Right lobe of liver (tissue), 6 donors: ENCODE measurements at regions not wholly inside any gene's neighbourhood (a gene's known extent, or its start where the extent isn't known, plus 50 kb on each side); places are given as distances from the start of the nearest gene placed in this dataset.

Source experiments
- ATAC-seq, 4 donors: fragments of 200-7000 bp; cut with Tn5 transposase; one replicate each; pipeline ENCODE4 v1.9.1; 2020; ENCODE audit warnings: mild to moderate bottlenecking in 4 of 4, moderate library complexity in 4 of 4
- DNase-seq, 3 donors: peaks; one replicate each; pipeline ENCODE4 v3.0.0-alpha.2; 2020
- H3K27ac ChIP-seq, 3 donors: fragments of 200-600 bp; one replicate each; pipeline ENCODE4 v1.8.0; 2022
- H3K27me3 ChIP-seq, 2 donors: fragments of 200-600 bp; one replicate each; pipeline ENCODE4 v1.8.0; 2022
- H3K36me3 ChIP-seq, 4 donors: fragments of 200-600 bp; sonication (generic) in 1 of 4; one replicate each; pipeline versions ENCODE4 v1.5.1 to v1.8.0; 2017 to 2022; ENCODE audit warnings: control low read depth in 1 of 4
- H3K4me1 ChIP-seq, 4 donors: fragments of 200-600 bp; sonication (generic) in 1 of 4; one replicate each; pipeline versions ENCODE4 v1.5.1 to v1.8.0; 2017 to 2022; ENCODE audit warnings: control low read depth in 1 of 4
- H3K4me3 ChIP-seq, 3 donors: fragments of 200-600 bp; one replicate each; pipeline ENCODE4 v1.8.0; 2022
- H3K9me3 ChIP-seq, 4 donors: fragments of 200-600 bp; sonication (generic) in 1 of 4; one replicate each; pipeline versions ENCODE4 v1.5.1 to v1.8.0; 2017 to 2022; ENCODE audit warnings: control low read depth in 1 of 4
- CTCF ChIP-seq, 4 donors: fragments of 200-600 bp in 3 of 4; fragments of 450-650 bp in 1 of 4; IDR thresholded peaks; one replicate each; pipeline versions ENCODE4 v1.5.1 to v1.8.0; 2016 to 2022; ENCODE audit warnings: antibody characterized with exemption in 4 of 4, mild to moderate bottlenecking in 2 of 4
- POLR2A ChIP-seq: fragments of 450-650 bp; IDR thresholded peaks from one replicate; pipeline ENCODE4 v1.6.1; 2017; ENCODE audit warnings: antibody characterized with exemption, mild to moderate bottlenecking
- WGBS: methylation state at CpG from one replicate; pipeline ENCODE4 v1.1.6; 2018; ENCODE audit warnings: low coverage, low lambda C conversion rate; ENCODE audit not compliant: insufficient coverage; ENCODE audit errors: missing lambda C conversion rate; 5-methylcytosine and 5-hydroxymethylcytosine counted together
- intact Hi-C, 2 donors: fragments of 100-400 bp; cut with DNase I; formaldehyde crosslinking; loops; one replicate each; pipeline versions ENCODE4 v1.11.2 to v1.14.1; 2022
- donor health status: DM: no; HTN: yes; CAD: no.
- donor health status: DM: no; HTN: no; CAD: no.
- donor health status: DM: no; HTN: no; CAD: no.
- donor health status: DM: no; HTN: yes; CAD: no.
- donor health status: DM: no; HTN: yes; CAD: no.

GRCh38 chr11:96500440-96500839 lies 110.6 kb downstream of the JRKL start:
- WGBS = 61% methylated on average over 3 of the region's 3 CpGs
- H3K9me3 ChIP-seq = no peaks in the 10 kb centered on the region
- H3K36me3 ChIP-seq = no peaks in the 10 kb centered on the region
- no peak for ATAC-seq
- TF ChIP-seq CTCF (IDR thresholded peaks at IDR 0.05) (no peak), POLR2A (no peak)
- intact Hi-C loops = no loop called here
- H3K27ac ChIP-seq = no peak overlapping the region
- DNase-seq = no peak
- no peaks in the 10 kb centered on the region for H3K27me3 ChIP-seq
- no peaks in the 10 kb centered on the region for H3K4me1 ChIP-seq
- H3K4me3 ChIP-seq = no peak overlapping the region

GRCh38 chr11:96506041-96506440 lies 116.2 kb downstream of the JRKL start:
- TF ChIP-seq CTCF (IDR thresholded peaks at IDR 0.05) = no peak
- TF ChIP-seq POLR2A = no peak
- H3K36me3 ChIP-seq = no peaks in the 10 kb centered on the region
- no peaks in the 10 kb centered on the region for H3K27me3 ChIP-seq
- no peak for DNase-seq
- intact Hi-C loops = no loop called here
- no peak overlapping the region for H3K4me3 ChIP-seq
- no peaks in the 10 kb centered on the region for H3K4me1 ChIP-seq
- WGBS = 92% methylated on average over 1 of the region's 1 CpG
- no peak for ATAC-seq
- H3K27ac ChIP-seq = no peak overlapping the region
- H3K9me3 ChIP-seq = no peaks in the 10 kb centered on the region

- TF ChIP-seq CTCF (IDR thresholded peaks at IDR 0.05) (no peak), POLR2A (no peak)
- no peaks in the 10 kb centered on the region for H3K4me1 ChIP-seq
- H3K4me3 ChIP-seq = no peak overlapping the region
- ATAC-seq = no peak
- 49% methylated on average over 5 of the region's 8 CpGs for WGBS
- no peaks in the 10 kb centered on the region for H3K27me3 ChIP-seq
- no peak overlapping the region for H3K27ac ChIP-seq
- H3K9me3 ChIP-seq = no peaks in the 10 kb centered on the region
- no peak for DNase-seq
- H3K36me3 ChIP-seq = no peaks in the 10 kb centered on the region
- intact Hi-C loops = no loop called here
Measured at GRCh38 chr11:96506953-96507354, 117.1 kb downstream of the JRKL start.

GRCh38 chr11:96508861-96509260 lies 119.0 kb downstream of the JRKL start:
- TF ChIP-seq POLR2A = no peak
- no peak for TF ChIP-seq CTCF (IDR thresholded peaks at IDR 0.05)
- ATAC-seq (no peak), DNase-seq (no peak)
- intact Hi-C loops = no loop called here
- Histone ChIP-seq H3K27ac (no peak overlapping the region), H3K36me3 (no peaks in the 10 kb centered on the region), H3K4me1 (no peaks in the 10 kb centered on the region), H3K4me3 (no peak overlapping the region), H3K27me3 (no peaks in the 10 kb centered on the region), H3K9me3 (no peaks in the 10 kb centered on the region)
- WGBS = 36% methylated on average over 2 of the region's 2 CpGs

GRCh38 chr11:96520939-96521338 lies 131.1 kb downstream of the JRKL start:
- no peaks in the 10 kb centered on the region for H3K36me3 ChIP-seq
- no peaks in the 10 kb centered on the region for H3K27me3 ChIP-seq
- no peaks in the 10 kb centered on the region for H3K9me3 ChIP-seq
- DNase-seq (no peak), ATAC-seq (no peak)
- no peak for TF ChIP-seq CTCF (IDR thresholded peaks at IDR 0.05)
- TF ChIP-seq POLR2A = no peak
- H3K27ac ChIP-seq = no peak overlapping the region
- H3K4me3 ChIP-seq = no peak overlapping the region
- no peaks in the 10 kb centered on the region for H3K4me1 ChIP-seq
- intact Hi-C loops = no loop called here
